Kidney (tissue), 13 donors: ENCODE measurements at regions not wholly inside any gene's neighbourhood (a gene's known extent, or its start where the extent isn't known, plus 50 kb on each side); places are given as distances from the start of the nearest gene placed in this dataset.

Experiments used
- DNase-seq, 5 donors: peaks; one replicate each; pipeline ENCODE4 v3.0.0-alpha.2; 2013 to 2020
- FAIRE-seq: peaks from 2 replicates; lab custom pipeline; 2012; peaks lifted over from hg19 to GRCh38; lab: Jason Lieb, UNC
- H3K27ac ChIP-seq, 2 donors: one replicate each; pipeline ENCODE4 v1.7.0; 2013; ENCODE audit warnings: low read depth in 2 of 2, low read length in 2 of 2, inconsistent platforms in 1 of 2
- H3K27me3 ChIP-seq: one replicate; pipeline ENCODE4 v1.7.1; 2013; ENCODE audit warnings: low read length, inconsistent platforms; ENCODE audit not compliant: control insufficient read depth, insufficient read depth
- H3K36me3 ChIP-seq, 3 donors: one replicate each; pipeline versions ENCODE4 v1.7.0 to v1.7.1; 2013; ENCODE audit warnings: low read length in 3 of 3, control low read depth in 1 of 3, inconsistent platforms in 1 of 3; ENCODE audit not compliant: insufficient read depth in 3 of 3, control insufficient read depth in 2 of 3
- H3K4me1 ChIP-seq, 3 donors: one replicate each; pipeline versions ENCODE4 v1.7.0 to v1.7.1; 2013; ENCODE audit warnings: low read length in 3 of 3, inconsistent platforms in 1 of 3, low read depth in 1 of 3; ENCODE audit not compliant: control insufficient read depth in 2 of 3, insufficient read depth in 2 of 3
- H3K4me3 ChIP-seq, 3 donors: one replicate each; pipeline versions ENCODE4 v1.7.0 to v1.8.1; 2013; ENCODE audit warnings: low read length in 3 of 3, control low read depth in 1 of 3, inconsistent platforms in 1 of 3
- H3K9ac ChIP-seq, 3 donors: one replicate each; pipeline versions ENCODE4 v1.7.0 to v1.7.1; 2013; ENCODE audit warnings: low read length in 3 of 3, control low read depth in 1 of 3, inconsistent platforms in 1 of 3
- H3K9me3 ChIP-seq, 3 donors: one replicate each; pipeline versions ENCODE4 v1.7.0 to v1.7.1; 2013; ENCODE audit warnings: low read length in 3 of 3, control low read depth in 1 of 3, inconsistent platforms in 1 of 3; ENCODE audit not compliant: control insufficient read depth in 2 of 3, insufficient read depth in 1 of 3
- intact Hi-C: fragments of 100-400 bp; cut with DNase I; formaldehyde crosslinking; loops from one replicate; pipeline ENCODE4 v1.11.1; 2022
- TF ChIP-seq, protein P1 (sequence below): IDR thresholded peaks from 3 replicates; pipeline ENCODE4 v1.5.1; 2012; ENCODE audit warnings: mild to moderate bottlenecking, moderate library complexity, borderline replicate concordance; ENCODE audit not compliant: insufficient read depth; ENCODE audit errors: extremely low read depth
- donor health status: control.
- donor health status: control.
- donor health status: control.
- donor health status: control.
- donor health status: control.
- donor health status: DM: yes; HTN: yes; CAD: no.
- donor health status: Normal renal cell carcinoma (clear cell type).

DNA sequence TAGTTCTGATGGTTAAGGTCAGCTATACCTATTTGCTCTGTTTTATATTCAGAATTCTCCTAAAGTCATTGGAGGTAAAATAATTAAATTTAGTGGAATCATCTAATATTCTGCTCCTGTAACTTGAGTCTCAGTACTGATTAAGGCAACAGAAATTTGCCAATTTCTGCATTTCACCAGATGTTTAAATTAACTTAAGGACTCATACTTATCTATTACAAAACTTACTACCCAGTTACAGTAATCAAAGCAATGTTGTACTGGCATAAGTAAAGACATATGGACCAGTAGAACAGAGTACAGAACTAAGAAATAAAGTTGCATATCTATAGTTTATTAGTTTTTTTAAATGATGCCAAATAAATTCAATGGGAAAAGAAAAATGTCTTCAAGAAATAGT lies 1043.8 kb downstream of the OTOL1 start:
- no peak overlapping the region for H3K9ac ChIP-seq
- no peak for FAIRE-seq
- intact Hi-C loops, result no loop called here
- no peak for DNase-seq
- no peaks in the 10 kb centered on the region for H3K36me3 ChIP-seq
- H3K4me3 ChIP-seq, result no peak overlapping the region
- H3K4me1 ChIP-seq, result no peaks in the 10 kb centered on the region
- H3K9me3 ChIP-seq, result no peaks in the 10 kb centered on the region
- H3K27me3 ChIP-seq, result no peaks in the 10 kb centered on the region
- H3K27ac ChIP-seq, result no peak overlapping the region
- TF ChIP-seq, protein P1, sequence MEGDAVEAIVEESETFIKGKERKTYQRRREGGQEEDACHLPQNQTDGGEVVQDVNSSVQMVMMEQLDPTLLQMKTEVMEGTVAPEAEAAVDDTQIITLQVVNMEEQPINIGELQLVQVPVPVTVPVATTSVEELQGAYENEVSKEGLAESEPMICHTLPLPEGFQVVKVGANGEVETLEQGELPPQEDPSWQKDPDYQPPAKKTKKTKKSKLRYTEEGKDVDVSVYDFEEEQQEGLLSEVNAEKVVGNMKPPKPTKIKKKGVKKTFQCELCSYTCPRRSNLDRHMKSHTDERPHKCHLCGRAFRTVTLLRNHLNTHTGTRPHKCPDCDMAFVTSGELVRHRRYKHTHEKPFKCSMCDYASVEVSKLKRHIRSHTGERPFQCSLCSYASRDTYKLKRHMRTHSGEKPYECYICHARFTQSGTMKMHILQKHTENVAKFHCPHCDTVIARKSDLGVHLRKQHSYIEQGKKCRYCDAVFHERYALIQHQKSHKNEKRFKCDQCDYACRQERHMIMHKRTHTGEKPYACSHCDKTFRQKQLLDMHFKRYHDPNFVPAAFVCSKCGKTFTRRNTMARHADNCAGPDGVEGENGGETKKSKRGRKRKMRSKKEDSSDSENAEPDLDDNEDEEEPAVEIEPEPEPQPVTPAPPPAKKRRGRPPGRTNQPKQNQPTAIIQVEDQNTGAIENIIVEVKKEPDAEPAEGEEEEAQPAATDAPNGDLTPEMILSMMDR, result no peak

DNA sequence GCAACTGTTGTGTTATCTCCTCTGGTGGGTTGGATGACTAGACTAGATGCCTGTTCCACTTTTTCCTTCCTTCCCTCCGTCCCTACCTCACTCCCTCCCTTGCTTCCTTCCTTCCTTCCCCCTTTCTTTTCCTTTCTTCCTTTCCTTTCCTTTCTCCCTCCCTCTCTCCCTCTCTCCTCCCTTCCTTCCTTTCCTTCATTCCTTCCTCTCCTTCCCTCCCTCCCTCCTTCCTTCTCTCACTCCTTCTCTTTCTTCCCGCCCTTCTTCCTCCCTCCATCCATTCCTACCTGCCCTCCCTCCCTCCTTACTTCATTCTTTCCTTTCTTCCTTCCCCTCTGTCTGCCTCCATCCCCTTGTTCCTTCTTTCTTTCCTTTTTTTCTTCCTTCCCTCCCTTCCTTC lies 1045.3 kb downstream of the OTOL1 start:
- Histone ChIP-seq H3K27ac (no peak overlapping the region), H3K27me3 (no peaks in the 10 kb centered on the region), H3K36me3 (no peaks in the 10 kb centered on the region), H3K9me3 (no peaks in the 10 kb centered on the region), H3K9ac (no peak overlapping the region), H3K4me1 (no peaks in the 10 kb centered on the region), H3K4me3 (no peak overlapping the region)
- no peak for DNase-seq
- TF ChIP-seq, protein P1, result no peak
- FAIRE-seq, result no peak
- intact Hi-C loops, result no loop called here

DNA sequence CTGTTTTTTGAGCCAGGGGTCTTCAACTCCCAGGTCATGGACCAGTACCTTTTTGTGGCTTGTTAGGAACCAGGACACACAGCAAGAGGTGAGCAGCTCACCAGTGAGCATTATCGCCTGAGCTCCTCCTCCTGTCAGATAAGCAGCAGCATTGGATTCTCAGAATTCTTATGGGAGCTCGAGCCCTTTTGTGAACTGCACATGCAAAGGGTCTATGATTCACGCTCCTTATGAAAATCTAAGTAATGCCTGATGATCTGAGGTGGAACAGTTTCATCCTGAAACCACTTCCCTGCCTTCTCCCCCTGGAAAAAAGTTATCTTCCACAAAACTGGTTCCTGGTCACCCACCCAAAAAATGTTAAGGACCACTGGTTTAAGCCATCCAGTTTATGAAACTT lies 1047.6 kb downstream of the OTOL1 start:
- FAIRE-seq, result no peak
- no peaks in the 10 kb centered on the region for H3K4me1 ChIP-seq
- no peak overlapping the region for H3K4me3 ChIP-seq
- no peak overlapping the region for H3K9ac ChIP-seq
- H3K36me3 ChIP-seq, result no peaks in the 10 kb centered on the region
- no peaks in the 10 kb centered on the region for H3K9me3 ChIP-seq
- H3K27me3 ChIP-seq, result no peaks in the 10 kb centered on the region
- no peak for DNase-seq
- no peak overlapping the region for H3K27ac ChIP-seq
- intact Hi-C loops, result no loop called here
- TF ChIP-seq, protein P1, result no peak

DNA sequence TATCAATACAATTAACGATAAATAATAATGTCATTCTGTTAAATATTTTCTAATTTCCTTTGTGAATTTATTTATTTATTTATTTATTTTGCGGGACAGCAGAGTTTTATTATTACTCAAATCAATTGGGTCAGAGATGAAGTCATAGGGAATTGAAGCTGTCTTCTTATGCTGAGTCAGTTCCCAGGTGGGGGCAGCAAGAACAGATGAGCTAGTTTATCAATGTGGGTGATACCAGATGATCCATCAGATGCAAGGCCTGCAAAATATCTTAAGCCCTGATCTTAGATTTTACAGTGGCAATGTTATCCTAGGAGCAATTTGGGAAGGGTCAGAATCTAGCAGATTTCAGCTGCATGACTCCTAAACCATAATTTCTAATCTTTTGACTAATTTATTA lies 1050.3 kb downstream of the OTOL1 start:
- H3K36me3 ChIP-seq, result no peaks in the 10 kb centered on the region
- H3K27ac ChIP-seq, result no peak overlapping the region
- H3K9ac ChIP-seq, result no peak overlapping the region
- FAIRE-seq (no peak), DNase-seq (no peak)
- H3K4me1 ChIP-seq, result no peaks in the 10 kb centered on the region
- intact Hi-C loops, result no loop called here
- no peaks in the 10 kb centered on the region for H3K9me3 ChIP-seq
- no peaks in the 10 kb centered on the region for H3K27me3 ChIP-seq
- TF ChIP-seq, protein P1, result no peak
- H3K4me3 ChIP-seq, result no peak overlapping the region
